Loucy (cell line): ENCODE measurements at regions not wholly inside any gene's neighbourhood (a gene's known extent, or its start where the extent isn't known, plus 50 kb on each side); places are given as distances from the start of the nearest gene placed in this dataset.

Experiments
- H2AFZ ChIP-seq: fragments of 200-600 bp; sonication (generic); 2 replicates; pipeline ENCODE4 v1.6.0; 2016; ENCODE audit warnings: antibody characterized with exemption, mild to moderate bottlenecking, low read length, moderate library complexity
- H3F3A ChIP-seq: fragments of 200-600 bp; 2 replicates; pipeline ENCODE4 v1.6.0; 2016; ENCODE audit warnings: antibody characterized with exemption, low read depth, mild to moderate bottlenecking
- H3K27me3 ChIP-seq: fragments of 200-600 bp; sonication (generic); 2 replicates; pipeline ENCODE4 v1.6.1; 2014; ENCODE audit warnings: low read length, mild to moderate bottlenecking; ENCODE audit not compliant: insufficient read depth, poor library complexity, severe bottlenecking
- H3K36me3 ChIP-seq: fragments of 200-600 bp; sonication (generic); 2 replicates; pipeline ENCODE4 v1.6.1; 2016; ENCODE audit warnings: low read length; ENCODE audit not compliant: insufficient read depth
- H3K4me1 ChIP-seq: fragments of 200-600 bp; sonication (generic); 2 replicates; pipeline ENCODE4 v1.5.1; 2014; ENCODE audit warnings: low read length, mild to moderate bottlenecking; ENCODE audit not compliant: insufficient read depth, poor library complexity, severe bottlenecking
- H3K4me2 ChIP-seq: fragments of 200-600 bp; sonication (generic); 2 replicates; pipeline ENCODE4 v1.6.0; 2014; ENCODE audit warnings: antibody characterized with exemption, low read length, low read depth, mild to moderate bottlenecking; ENCODE audit not compliant: poor library complexity, severe bottlenecking
- H3K4me3 ChIP-seq: fragments of 200-600 bp; sonication (generic); 2 replicates; pipeline ENCODE4 v1.5.1; 2014; ENCODE audit warnings: low read length, mild to moderate bottlenecking, mixed read lengths; ENCODE audit not compliant: poor library complexity, severe bottlenecking
- H3K79me2 ChIP-seq: fragments of 200-600 bp; sonication (generic); 2 replicates; pipeline ENCODE4 v1.6.1; 2014; ENCODE audit warnings: low read length; ENCODE audit not compliant: insufficient read depth
- H3K9ac ChIP-seq: fragments of 200-600 bp; sonication (generic); 2 replicates; pipeline ENCODE4 v1.6.0; 2014; ENCODE audit warnings: mild to moderate bottlenecking, low read depth, low read length, moderate library complexity; ENCODE audit not compliant: poor library complexity, severe bottlenecking
- H3K9me2 ChIP-seq: fragments of 200-600 bp; sonication (generic); replicated peaks from 2 replicates; pipeline ENCODE4 v1.6.1; 2016; ENCODE audit warnings: low read depth, low read length, mixed read lengths
- H3K9me3 ChIP-seq: fragments of 200-600 bp; sonication (generic); 2 replicates; pipeline ENCODE4 v1.6.1; 2014; ENCODE audit warnings: mild to moderate bottlenecking, antibody characterized with exemption, low read length, low read depth; ENCODE audit not compliant: insufficient read depth
- H4K20me1 ChIP-seq: fragments of 200-600 bp; sonication (generic); 2 replicates; pipeline ENCODE4 v1.6.0; 2014; ENCODE audit warnings: antibody characterized with exemption, low read length, mild to moderate bottlenecking; ENCODE audit not compliant: insufficient read depth, poor library complexity, severe bottlenecking
- EZH2phosphoT487 ChIP-seq: fragments of 200-600 bp; IDR thresholded peaks from 2 replicates; pipeline ENCODE4 v1.6.1; 2018; ENCODE audit warnings: antibody characterized with exemption, mild to moderate bottlenecking, moderate library complexity, borderline replicate concordance
- TF ChIP-seq, protein P1 (sequence below): fragments of 200-600 bp; sonication (generic); conservative IDR thresholded peaks from 2 replicates; pipeline ENCODE4 v1.5.1; 2014; ENCODE audit warnings: mild to moderate bottlenecking, antibody characterized with exemption, low read length

DNA sequence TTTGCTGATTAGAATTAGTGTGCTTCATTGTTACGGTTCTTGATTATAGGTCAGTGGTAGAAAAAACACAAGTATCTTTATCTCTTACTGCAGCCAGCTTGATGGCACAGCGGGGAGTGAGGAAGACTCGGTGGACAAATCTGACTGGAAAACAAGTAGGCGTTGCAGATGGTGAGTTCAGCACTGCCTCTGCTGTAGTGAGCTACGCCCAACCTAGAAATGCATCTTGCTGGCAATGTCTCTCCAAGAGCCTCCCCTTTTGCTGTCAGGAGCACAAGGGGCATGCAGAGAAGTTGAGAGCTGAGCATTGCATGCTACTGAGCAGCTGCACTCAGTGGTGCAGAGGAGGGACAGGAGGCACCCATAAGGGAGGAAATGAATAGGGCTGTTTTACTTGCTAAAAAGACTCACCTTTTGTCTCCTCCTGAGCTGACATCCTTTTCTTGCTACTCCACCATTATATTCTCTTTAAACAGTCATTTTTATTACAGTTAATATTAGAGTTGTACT, 977.3 kb upstream of the ACVR2A start:
- Histone ChIP-seq H4K20me1 (no peaks in the 10 kb centered on the region), H3K9me2 (no peaks in the 10 kb centered on the region), H3K27me3 (no peaks in the 10 kb centered on the region), H3K4me2 (no peak overlapping the region), H3K36me3 (no peaks in the 10 kb centered on the region), H3K9me3 (no peaks in the 10 kb centered on the region), H3K9ac (no peak overlapping the region), H2AFZ (no peak overlapping the region), H3K79me2 (no peaks in the 10 kb centered on the region), H3K4me1 (no peaks in the 10 kb centered on the region), H3K4me3 (no peak overlapping the region), H3F3A (no peaks in the 10 kb centered on the region)
- TF ChIP-seq, protein P1, sequence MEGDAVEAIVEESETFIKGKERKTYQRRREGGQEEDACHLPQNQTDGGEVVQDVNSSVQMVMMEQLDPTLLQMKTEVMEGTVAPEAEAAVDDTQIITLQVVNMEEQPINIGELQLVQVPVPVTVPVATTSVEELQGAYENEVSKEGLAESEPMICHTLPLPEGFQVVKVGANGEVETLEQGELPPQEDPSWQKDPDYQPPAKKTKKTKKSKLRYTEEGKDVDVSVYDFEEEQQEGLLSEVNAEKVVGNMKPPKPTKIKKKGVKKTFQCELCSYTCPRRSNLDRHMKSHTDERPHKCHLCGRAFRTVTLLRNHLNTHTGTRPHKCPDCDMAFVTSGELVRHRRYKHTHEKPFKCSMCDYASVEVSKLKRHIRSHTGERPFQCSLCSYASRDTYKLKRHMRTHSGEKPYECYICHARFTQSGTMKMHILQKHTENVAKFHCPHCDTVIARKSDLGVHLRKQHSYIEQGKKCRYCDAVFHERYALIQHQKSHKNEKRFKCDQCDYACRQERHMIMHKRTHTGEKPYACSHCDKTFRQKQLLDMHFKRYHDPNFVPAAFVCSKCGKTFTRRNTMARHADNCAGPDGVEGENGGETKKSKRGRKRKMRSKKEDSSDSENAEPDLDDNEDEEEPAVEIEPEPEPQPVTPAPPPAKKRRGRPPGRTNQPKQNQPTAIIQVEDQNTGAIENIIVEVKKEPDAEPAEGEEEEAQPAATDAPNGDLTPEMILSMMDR: no peak
- no peak for TF ChIP-seq EZH2phosphoT487

DNA sequence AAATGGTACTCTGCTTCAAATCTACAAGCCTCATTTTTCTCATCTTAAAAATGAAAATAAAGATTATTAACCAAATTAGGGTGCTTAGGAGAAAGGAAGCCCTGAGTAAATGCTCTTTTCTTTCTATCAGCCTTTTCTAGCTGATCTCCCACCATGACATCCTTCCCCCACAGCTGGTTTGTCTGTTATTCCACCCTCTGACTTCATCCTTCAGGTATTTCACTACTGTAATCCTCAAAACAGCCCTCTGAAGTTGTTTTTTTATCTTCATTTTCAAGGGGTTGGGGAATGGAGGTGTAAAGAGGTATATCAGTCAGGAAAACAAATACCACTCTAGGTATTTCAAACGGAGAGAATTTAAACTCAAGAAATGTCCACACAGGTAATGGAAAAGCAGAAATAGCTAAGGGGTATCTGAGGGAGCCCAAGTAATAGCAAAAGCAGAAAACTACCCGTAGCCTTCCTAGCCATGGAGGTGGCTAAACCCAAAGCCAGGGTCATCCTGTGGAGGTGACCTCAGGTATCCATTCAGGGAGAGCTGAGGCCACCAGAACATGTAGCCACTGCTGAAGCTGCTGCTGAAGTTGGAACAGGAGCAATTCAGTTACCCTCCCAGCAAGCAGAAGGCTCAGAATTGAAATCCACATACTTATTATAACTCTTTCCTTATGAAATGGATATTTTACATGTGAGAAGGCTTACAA, 990.9 kb upstream of the ACVR2A start:
- H3F3A ChIP-seq: no peaks in the 10 kb centered on the region
- no peaks in the 10 kb centered on the region for H4K20me1 ChIP-seq
- no peaks in the 10 kb centered on the region for H3K27me3 ChIP-seq
- H2AFZ ChIP-seq: no peak overlapping the region
- H3K9me2 ChIP-seq: no peaks in the 10 kb centered on the region
- no peak overlapping the region for H3K4me3 ChIP-seq
- no peaks in the 10 kb centered on the region for H3K4me1 ChIP-seq
- H3K4me2 ChIP-seq: no peak overlapping the region
- no peak overlapping the region for H3K9ac ChIP-seq
- H3K79me2 ChIP-seq: no peaks in the 10 kb centered on the region
- no peak for TF ChIP-seq EZH2phosphoT487
- H3K36me3 ChIP-seq: no peaks in the 10 kb centered on the region
- no peaks in the 10 kb centered on the region for H3K9me3 ChIP-seq

DNA sequence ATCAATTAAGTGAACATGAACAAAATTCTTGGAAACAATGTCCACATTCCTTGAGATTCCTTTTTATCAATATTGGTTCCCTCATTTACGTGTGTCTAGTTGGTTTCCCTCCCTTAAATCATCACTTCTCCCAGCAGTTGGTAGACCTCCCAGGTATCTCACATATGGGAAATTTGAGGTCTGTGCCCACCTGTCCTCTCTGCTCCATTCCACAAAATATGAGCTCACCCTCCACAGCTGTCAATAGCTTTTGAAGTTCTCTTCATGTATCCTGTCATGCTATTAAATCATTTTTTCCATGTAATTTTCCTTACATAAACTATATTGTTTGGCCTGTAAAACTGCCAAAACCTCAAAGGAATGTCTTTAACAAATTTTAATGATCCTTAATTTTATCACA, 992.2 kb upstream of the ACVR2A start:
- Histone ChIP-seq H4K20me1 (no peaks in the 10 kb centered on the region), H3K4me1 (no peaks in the 10 kb centered on the region), H3F3A (no peaks in the 10 kb centered on the region), H3K4me3 (no peak overlapping the region), H3K36me3 (no peaks in the 10 kb centered on the region), H3K9me3 (no peaks in the 10 kb centered on the region), H3K4me2 (no peak overlapping the region), H3K9ac (no peak overlapping the region), H3K9me2 (no peaks in the 10 kb centered on the region), H2AFZ (no peak overlapping the region), H3K27me3 (no peaks in the 10 kb centered on the region), H3K79me2 (no peaks in the 10 kb centered on the region)
- TF ChIP-seq EZH2phosphoT487: no peak
- TF ChIP-seq, protein P1: no peak

DNA sequence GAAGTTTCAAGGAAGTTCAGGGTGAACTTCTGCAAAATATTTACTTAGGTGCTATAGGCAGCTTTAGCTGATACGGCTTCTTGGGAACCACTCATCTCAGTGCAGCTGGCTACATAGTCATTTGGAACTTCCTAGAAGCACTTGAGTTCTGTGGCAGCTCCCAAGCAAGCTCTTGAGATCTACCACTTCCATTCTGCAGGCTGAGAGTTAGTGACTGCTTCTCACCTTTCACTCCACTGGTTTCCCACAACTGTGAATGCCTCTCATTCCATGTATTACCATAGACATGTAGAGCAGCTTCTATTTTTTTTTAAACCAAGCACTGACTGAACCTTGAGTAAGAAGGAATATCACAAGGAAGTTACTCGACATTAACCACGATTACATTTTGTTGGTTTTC, 994.1 kb upstream of the ACVR2A start:
- H3F3A ChIP-seq: no peaks in the 10 kb centered on the region
- H3K4me3 ChIP-seq: no peak overlapping the region
- H3K27me3 ChIP-seq: no peaks in the 10 kb centered on the region
- no peaks in the 10 kb centered on the region for H3K9me2 ChIP-seq
- H3K36me3 ChIP-seq: no peaks in the 10 kb centered on the region
- TF ChIP-seq EZH2phosphoT487: no peak
- TF ChIP-seq, protein P1: no peak
- no peaks in the 10 kb centered on the region for H3K79me2 ChIP-seq
- no peaks in the 10 kb centered on the region for H3K4me1 ChIP-seq
- H2AFZ ChIP-seq: no peak overlapping the region
- H3K4me2 ChIP-seq: no peak overlapping the region
- no peak overlapping the region for H3K9ac ChIP-seq
- H4K20me1 ChIP-seq: no peaks in the 10 kb centered on the region
- no peaks in the 10 kb centered on the region for H3K9me3 ChIP-seq
